NCI-H146 treated with DMSO at 0.1 percent for 48 hours (cell line): ENCODE measurements at regions not wholly inside any gene's neighbourhood (a gene's known extent, or its start where the extent isn't known, plus 50 kb on each side); places are given as distances from the start of the nearest gene placed in this dataset.

Experiments used
- DNase-seq: peaks from one replicate; lab custom pipeline; 2025; ENCODE audit not compliant: unreplicated experiment; lab: John Stamatoyannopoulos, UW

GRCh38 chr2:133837441-133838094, 269.3 kb upstream of the NCKAP5 start:
- DNase-seq = no peak

DNA sequence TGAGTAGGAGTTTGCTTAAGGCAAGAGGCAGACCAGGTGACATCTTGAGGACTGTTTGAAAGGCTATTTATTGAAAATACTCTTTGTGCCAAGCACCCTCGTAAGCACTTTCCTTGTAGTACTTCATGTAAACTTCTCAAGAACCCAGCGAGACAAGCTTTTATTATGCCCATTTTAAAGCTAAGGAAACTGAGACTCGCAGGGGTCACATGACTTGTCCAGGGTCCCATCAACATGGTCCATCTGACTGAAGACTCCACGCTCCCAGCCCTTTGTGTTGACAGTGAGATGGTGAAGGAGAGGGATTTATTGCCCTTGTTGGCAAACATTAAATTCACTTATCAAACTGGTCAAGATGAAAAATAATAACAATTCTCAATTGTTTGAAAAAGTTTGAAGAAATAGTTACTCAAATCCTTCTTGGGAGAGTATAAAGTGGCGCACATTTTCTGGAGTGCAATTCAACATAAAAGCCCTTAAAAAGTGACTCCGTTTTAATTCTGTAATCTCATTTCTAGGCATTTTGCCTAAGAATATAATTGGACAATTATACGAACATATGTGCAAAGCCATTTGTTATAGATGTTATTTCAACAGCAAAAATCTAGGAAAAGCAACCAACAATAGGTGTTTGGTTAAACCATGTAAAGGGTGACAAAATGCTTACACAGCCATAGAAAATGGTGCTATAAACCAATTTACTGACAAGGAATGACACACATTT, 270.5 kb upstream of the NCKAP5 start:
- DNase-seq = no peak

GRCh38 chr2:133839677-133840076, 271.4 kb upstream of the NCKAP5 start:
- no peak for DNase-seq

DNA sequence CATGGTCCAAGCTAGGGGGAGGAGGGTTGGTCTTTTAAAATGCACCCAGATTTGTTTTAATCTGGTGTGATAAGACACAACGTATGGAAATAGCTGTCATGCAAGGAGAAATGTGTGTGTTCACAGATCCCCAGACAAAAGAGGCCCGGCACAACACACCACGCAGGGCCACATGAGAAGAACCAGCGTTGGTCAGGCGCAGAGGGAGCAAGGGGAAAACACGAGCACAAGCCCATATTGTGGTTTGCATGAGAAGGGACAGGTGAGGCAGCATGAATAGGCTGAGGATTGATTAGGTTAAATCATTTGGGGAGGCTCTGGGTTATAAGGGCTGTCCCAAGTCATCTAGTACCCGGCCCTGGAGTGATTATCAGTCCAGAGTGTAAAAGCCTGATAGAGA, 272.5 kb upstream of the NCKAP5 start:
- DNase-seq = no peak

GRCh38 chr2:133841900-133842299, 273.6 kb upstream of the NCKAP5 start:
- DNase-seq = no peak

DNA sequence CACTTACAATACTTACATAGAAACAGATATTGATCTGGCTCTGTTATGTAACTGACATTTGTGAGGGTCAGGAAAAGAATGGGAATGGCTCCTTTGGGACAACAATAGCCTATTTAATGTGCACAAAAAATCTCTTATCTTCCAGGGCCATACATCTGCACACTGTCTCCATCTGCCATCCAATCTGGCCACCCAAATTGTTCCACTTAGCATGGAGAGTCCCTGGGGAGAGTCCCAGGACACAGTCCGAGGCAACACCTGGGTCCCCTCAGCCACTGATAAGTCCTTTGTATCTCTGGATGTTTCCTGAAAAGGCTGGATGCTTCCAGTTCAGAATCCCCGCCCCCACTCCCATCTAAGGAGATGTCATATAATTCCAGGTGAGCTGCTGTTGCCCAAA, 274.2 kb upstream of the NCKAP5 start:
- DNase-seq = no peak

GRCh38 chr2:133843091-133843490, 274.8 kb upstream of the NCKAP5 start:
- DNase-seq = no peak

GRCh38 chr2:133843551-133843950, 275.3 kb upstream of the NCKAP5 start:
- no peak for DNase-seq

DNA sequence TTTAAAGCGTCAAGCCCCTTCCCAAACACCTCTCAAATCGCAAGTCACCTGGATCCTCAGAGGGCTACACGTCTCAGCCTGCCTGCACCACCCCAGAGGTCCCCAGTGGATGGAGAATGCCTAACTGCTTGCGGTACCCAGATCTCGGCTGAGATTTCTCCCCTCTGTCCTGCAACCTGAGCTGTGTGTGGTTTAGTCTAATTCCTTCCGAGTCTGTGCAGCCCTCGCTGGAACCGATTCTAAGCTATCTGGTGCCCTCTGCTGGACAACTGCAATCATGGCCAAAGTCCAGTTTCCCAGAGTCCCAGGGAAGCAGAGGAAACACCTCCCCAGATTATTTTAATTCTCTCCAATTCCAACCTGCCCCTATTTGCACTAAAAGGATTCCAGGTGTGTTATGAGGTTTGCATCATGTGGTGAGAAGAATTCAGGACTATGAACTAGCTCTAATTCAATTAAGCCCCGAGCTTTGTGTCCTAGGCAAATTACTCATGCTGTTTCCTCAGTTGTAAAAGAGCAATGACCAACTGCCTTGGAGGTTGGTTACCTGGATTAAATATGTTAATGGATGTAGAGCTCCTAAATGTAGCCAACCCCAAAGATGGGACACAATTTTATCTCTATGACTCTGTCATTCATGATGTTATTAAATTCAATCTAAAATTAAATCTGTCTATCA, 276.1 kb upstream of the NCKAP5 start:
- DNase-seq = peak; percentile 20

GRCh38 chr2:133846476-133846875, 278.2 kb upstream of the NCKAP5 start:
- DNase-seq = no peak

- no peak for DNase-seq
Measured at GRCh38 chr2:133847591-133847990, 279.3 kb upstream of the NCKAP5 start.

DNA sequence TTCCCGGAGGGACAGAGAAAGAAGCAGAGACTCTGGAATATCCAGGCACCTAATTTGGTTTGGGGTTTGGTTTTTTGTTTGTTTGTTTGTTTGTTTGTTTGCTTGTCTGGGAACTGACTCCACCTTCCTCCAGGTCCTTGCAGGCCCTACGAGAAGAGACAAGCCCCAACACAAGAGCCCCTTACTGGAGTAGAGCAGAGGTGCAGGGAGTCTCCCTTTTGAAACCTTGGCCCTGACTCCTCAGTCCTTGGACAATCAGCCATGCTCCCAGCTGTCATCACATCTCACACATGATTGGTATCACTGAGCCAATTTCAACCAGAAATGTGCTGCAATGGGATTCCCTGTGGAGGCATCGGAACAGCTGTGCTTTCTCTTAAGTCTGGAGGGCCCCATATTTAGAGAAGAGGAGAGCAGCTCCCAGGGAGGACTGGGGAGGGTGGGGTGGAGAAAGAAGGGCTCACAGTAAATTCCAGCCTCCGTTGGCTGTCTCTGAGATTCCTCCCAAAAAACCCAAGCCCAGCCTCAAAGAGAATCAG, 279.9 kb upstream of the NCKAP5 start:
- no peak for DNase-seq

- DNase-seq = no peak
Measured at GRCh38 chr2:133849341-133849740, 281.1 kb upstream of the NCKAP5 start.

GRCh38 chr2:133854603-133855200, 286.4 kb upstream of the NCKAP5 start:
- no peak for DNase-seq

DNA sequence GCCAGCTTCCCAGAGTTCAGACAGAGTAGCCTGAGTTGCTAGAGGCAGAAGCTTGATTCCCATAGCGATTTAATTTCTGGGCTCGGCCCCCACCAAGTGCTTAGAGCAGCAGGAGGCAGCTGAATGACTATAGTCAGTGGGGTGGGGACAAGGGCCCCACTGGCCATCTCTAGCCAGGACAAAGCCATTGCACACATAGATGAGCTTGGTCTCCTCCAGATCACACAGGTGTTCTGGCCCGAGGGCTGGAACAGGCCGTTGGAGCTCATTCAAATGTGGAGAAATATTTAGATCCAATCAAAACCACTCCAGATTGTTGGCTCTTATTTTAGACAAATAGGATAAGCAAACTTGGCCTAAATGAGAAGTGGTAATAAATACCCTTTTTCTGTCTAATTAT, 287.3 kb upstream of the NCKAP5 start:
- DNase-seq = no peak

DNA sequence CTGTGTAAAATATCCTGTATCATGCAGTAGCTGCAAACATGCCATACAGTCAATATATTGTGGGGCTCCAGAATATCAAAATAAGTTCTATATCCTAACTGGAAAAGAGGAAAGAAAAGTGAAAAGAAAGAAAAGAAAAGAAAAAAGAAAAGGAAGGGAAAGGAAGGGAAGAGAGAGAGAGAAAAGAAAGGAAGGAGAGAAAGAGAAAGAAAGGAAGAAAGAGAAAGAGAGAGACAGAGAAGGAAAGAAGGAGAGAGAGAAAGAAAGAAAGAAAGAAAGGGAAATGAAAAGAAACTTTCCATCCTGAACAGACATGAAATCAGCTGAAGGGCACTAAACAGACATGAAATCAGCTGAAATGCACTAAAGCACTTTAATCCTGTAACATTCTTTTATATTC, 288.4 kb upstream of the NCKAP5 start:
- no peak for DNase-seq

- DNase-seq = no peak
Measured at GRCh38 chr2:133859578-133859977, 291.3 kb upstream of the NCKAP5 start.

DNA sequence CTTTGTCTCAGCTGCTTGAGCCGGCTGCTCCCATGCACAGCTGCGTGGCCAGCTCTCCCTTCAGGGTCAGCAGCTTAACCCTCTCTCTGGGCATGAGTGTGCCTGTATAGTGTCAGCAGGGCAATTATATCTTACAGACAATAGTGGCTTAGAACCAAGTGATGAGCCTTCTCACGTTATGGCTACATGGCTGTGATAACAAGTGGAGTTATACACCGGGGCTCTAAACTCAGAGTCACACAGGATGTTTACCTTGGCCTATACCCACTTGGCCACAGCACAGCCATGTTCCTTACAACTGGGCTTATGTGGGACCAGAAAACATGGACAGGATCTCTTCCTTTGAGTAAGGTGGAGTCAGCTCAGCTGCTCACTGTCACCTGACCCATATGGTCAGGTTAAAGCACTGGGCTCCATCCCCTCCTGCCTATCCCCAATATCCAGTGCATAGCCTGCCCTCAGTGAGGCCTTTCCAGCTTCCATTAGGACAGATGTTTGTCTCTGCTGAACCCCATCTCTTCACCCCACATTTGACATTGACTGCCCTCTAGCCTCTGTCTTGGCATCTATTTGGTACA, 294.2 kb upstream of the NCKAP5 start:
- DNase-seq = no peak

- no peak for DNase-seq
Measured at GRCh38 chr2:133863106-133863800, 295.0 kb upstream of the NCKAP5 start.

DNA sequence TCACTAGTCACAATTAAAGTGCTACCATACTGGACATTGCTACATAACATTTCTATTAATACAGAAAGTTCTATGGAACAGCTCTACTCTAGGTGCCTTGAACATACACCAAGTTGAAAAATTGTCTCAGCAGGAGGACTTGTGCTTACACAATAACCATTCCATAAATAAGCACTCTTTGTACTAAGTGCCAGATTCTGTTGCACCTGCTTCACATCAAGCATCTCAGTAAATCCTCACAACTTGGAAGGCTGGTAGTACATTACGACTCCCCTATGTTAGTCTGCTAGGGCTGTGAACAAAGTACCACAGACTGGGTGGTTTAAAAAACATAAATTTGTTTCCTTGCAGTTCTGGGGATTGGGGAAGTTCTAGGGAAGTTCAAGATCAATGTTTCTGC, 296.9 kb upstream of the NCKAP5 start:
- no peak for DNase-seq

- no peak for DNase-seq
Measured at GRCh38 chr2:133867166-133867565, 298.9 kb upstream of the NCKAP5 start.
